DND-41 (cell line): ENCODE measurements at regions not wholly inside any gene's neighbourhood (a gene's known extent, or its start where the extent isn't known, plus 50 kb on each side); places are given as distances from the start of the nearest gene placed in this dataset.

Source experiments
- ATAC-seq: fragments of 200-7000 bp; cut with Tn5 transposase; 3 replicates; pipeline ENCODE4 v1.9.1; 2021; ENCODE audit warnings: low read depth; ENCODE audit not compliant: insufficient read depth
- DNase-seq: peaks from one replicate; pipeline ENCODE4 v3.0.0-alpha.2; 2020
- H2AFZ ChIP-seq: 2 replicates; pipeline ENCODE4 v1.6.0; 2012; ENCODE audit warnings: low read depth, low read length
- H3K27ac ChIP-seq: 2 replicates; pipeline ENCODE4 v1.5.1; 2012; ENCODE audit warnings: low read length, inconsistent platforms
- H3K27me3 ChIP-seq: fragments of 200-600 bp; sonication (generic); 2 replicates; pipeline ENCODE4 v1.6.0; 2012; ENCODE audit warnings: low read length, mild to moderate bottlenecking, inconsistent platforms; ENCODE audit not compliant: insufficient read depth, poor library complexity
- H3K36me3 ChIP-seq: 2 replicates; pipeline ENCODE4 v1.5.1; 2012; ENCODE audit warnings: low read length, inconsistent platforms; ENCODE audit not compliant: insufficient read depth
- H3K4me1 ChIP-seq: 2 replicates; pipeline ENCODE4 v1.5.1; 2012; ENCODE audit warnings: mild to moderate bottlenecking, low read length; ENCODE audit not compliant: insufficient read depth
- H3K4me2 ChIP-seq: 2 replicates; pipeline ENCODE4 v1.6.0; 2012; ENCODE audit warnings: mild to moderate bottlenecking, moderate library complexity, low read length, inconsistent platforms; ENCODE audit not compliant: insufficient read depth
- H3K4me3 ChIP-seq, 2 experiments: fragments of 200-600 bp in 1 of 2; shearing (Covaris generic) in 1 of 2; 2 replicates each; pipeline ENCODE4 v1.5.1; 2012 to 2016; ENCODE audit warnings: inconsistent platforms in 2 of 2, low read length in 2 of 2, mild to moderate bottlenecking in 2 of 2, low read depth in 1 of 2, moderate library complexity in 1 of 2
- H3K79me2 ChIP-seq: 2 replicates; pipeline ENCODE4 v1.6.0; 2012; ENCODE audit warnings: low read length, inconsistent platforms; ENCODE audit not compliant: insufficient read depth
- H3K9ac ChIP-seq: 2 replicates; pipeline ENCODE4 v1.6.0; 2012; ENCODE audit warnings: low read depth, mild to moderate bottlenecking, inconsistent platforms, low read length, moderate library complexity
- H3K9me3 ChIP-seq: 2 replicates; pipeline ENCODE4 v1.5.1; 2012; ENCODE audit warnings: low read length, moderate library complexity, mild to moderate bottlenecking, inconsistent platforms; ENCODE audit not compliant: insufficient read depth, severe bottlenecking
- H4K20me1 ChIP-seq: 2 replicates; pipeline ENCODE4 v1.6.0; 2012; ENCODE audit warnings: low read length; ENCODE audit not compliant: insufficient read depth
- EZH2 ChIP-seq: IDR thresholded peaks from 3 replicates; pipeline ENCODE4 v1.6.1; 2012; ENCODE audit warnings: borderline replicate concordance, low read depth, mild to moderate bottlenecking, moderate library complexity, low read length, inconsistent platforms; ENCODE audit not compliant: severe bottlenecking
- TF ChIP-seq, protein P1 (sequence below): IDR thresholded peaks from 2 replicates; pipeline ENCODE4 v1.5.1; 2012; ENCODE audit warnings: borderline replicate concordance, low read length, moderate library complexity, mild to moderate bottlenecking; ENCODE audit not compliant: poor library complexity, severe bottlenecking; ENCODE audit errors: extremely low read depth

DNA sequence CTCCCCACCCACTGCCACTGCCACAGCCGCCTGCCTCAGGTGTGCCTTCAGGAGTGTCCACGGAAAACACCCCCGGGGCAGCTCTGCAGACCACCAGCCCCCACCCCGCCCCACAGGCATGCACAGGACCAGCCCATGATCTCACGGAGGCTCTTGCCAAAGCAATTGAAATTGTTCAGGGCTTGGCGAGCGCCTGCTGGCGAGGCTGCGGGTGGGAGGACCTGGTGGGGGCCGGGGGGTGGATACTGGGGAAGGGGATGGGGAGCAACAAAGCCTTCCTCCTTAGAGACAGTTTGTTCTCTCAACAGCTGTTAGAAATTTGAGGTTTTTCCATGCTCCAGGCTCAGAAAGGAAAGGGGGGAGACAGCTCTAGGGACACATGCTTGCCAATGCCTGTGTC lies 274.7 kb downstream of the MN1 start:
- no peaks in the 10 kb centered on the region for H3K36me3 ChIP-seq
- H3K9ac ChIP-seq = no peak overlapping the region
- H3K9me3 ChIP-seq = no peaks in the 10 kb centered on the region
- H3K79me2 ChIP-seq = no peaks in the 10 kb centered on the region
- H3K4me3 ChIP-seq = no peak overlapping the region
- TF ChIP-seq EZH2 = no peak
- DNase-seq (no peak), ATAC-seq (no peak)
- no peaks in the 10 kb centered on the region for H4K20me1 ChIP-seq
- no peak overlapping the region for H3K27ac ChIP-seq
- no peaks in the 10 kb centered on the region for H3K4me1 ChIP-seq
- no peak overlapping the region for H3K4me2 ChIP-seq
- no peaks in the 10 kb centered on the region for H3K27me3 ChIP-seq
- H2AFZ ChIP-seq = no peak overlapping the region

DNA sequence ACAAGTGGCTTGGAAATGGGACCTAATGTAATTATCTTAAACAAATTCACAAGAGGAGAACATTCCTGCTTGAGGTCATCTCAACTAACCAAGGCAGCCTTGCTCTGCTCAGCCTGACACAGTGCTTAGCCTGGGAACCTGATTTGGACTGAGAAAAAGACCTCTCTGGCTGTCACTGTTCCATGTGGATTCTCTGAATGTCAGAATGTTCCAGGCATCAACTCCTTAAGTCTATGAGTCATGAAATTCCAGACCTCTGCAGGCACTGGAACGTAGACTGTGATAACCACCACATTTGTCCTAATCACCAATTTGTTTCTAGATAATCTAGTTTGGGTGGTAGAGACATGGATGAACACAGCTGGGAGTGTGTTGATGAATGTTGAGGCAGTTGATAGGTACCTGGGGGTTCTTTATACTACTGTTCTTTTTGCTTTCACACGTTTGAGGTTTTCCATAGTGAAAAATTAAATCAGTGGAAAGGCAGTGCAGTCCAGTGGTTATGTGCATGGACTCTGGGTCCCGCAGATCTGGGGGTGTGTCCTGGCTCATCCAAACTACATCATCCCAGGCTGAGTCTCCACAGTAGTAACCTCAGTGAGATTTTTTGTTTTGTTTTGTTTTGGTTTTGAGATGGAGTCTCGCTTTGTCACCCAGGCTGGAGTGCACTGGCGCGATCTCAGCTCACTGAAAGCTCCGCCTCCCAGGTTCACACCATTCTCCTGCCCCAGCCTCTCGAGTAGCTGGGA lies 269.6 kb downstream of the MN1 start:
- no peak for ATAC-seq
- no peaks in the 10 kb centered on the region for H4K20me1 ChIP-seq
- DNase-seq = no peak
- TF ChIP-seq, protein P1, sequence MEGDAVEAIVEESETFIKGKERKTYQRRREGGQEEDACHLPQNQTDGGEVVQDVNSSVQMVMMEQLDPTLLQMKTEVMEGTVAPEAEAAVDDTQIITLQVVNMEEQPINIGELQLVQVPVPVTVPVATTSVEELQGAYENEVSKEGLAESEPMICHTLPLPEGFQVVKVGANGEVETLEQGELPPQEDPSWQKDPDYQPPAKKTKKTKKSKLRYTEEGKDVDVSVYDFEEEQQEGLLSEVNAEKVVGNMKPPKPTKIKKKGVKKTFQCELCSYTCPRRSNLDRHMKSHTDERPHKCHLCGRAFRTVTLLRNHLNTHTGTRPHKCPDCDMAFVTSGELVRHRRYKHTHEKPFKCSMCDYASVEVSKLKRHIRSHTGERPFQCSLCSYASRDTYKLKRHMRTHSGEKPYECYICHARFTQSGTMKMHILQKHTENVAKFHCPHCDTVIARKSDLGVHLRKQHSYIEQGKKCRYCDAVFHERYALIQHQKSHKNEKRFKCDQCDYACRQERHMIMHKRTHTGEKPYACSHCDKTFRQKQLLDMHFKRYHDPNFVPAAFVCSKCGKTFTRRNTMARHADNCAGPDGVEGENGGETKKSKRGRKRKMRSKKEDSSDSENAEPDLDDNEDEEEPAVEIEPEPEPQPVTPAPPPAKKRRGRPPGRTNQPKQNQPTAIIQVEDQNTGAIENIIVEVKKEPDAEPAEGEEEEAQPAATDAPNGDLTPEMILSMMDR = no peak
- no peak for TF ChIP-seq EZH2
- H3K4me1 ChIP-seq = no peaks in the 10 kb centered on the region
- H3K27me3 ChIP-seq = no peaks in the 10 kb centered on the region
- H3K9me3 ChIP-seq = no peaks in the 10 kb centered on the region
- H3K4me2 ChIP-seq = no peak overlapping the region
- H3K79me2 ChIP-seq = no peaks in the 10 kb centered on the region
- H2AFZ ChIP-seq = no peak overlapping the region
- no peak overlapping the region for H3K27ac ChIP-seq
- no peaks in the 10 kb centered on the region for H3K36me3 ChIP-seq
- no peak overlapping the region for H3K9ac ChIP-seq
- H3K4me3 ChIP-seq = no peak overlapping the region

DNA sequence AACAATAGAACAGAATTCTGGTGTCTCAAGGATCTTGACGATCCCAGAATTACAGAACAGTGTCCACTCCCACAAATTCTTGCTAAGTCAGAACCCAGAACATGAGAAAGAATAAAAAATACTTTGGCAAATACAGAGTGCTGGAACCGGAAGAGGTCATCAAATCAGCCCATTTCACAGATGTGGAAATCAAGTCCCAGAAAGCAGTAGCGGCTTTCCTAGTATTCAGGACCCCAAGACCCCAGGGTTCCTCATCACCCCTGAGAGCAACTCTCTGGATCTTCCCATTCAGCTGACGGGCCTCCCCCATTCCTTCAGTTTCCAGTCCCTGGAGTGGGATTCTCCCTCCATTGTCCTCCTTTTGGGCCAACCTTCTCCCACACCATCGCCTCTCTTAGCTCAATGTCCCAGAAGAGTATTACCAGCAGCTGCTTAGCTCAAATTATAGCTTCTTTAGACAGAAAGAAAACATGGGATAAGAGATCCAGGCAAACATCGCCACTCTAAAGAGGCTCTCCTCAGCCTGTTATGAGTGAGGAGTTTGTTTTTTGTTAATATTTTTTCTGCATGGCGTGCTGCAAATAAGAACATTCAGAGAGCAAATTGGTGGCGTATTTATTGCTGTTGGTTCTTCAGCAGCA lies 268.3 kb downstream of the MN1 start:
- Histone ChIP-seq H3K4me2 (no peak overlapping the region), H3K9me3 (no peaks in the 10 kb centered on the region), H3K36me3 (no peaks in the 10 kb centered on the region), H4K20me1 (no peaks in the 10 kb centered on the region), H3K27me3 (no peaks in the 10 kb centered on the region), H3K4me1 (no peaks in the 10 kb centered on the region), H2AFZ (no peak overlapping the region), H3K79me2 (no peaks in the 10 kb centered on the region), H3K9ac (no peak overlapping the region), H3K4me3 (no peak overlapping the region), H3K27ac (no peak overlapping the region)
- no peak for ATAC-seq
- TF ChIP-seq, protein P1 = no peak
- no peak for TF ChIP-seq EZH2
- no peak for DNase-seq

DNA sequence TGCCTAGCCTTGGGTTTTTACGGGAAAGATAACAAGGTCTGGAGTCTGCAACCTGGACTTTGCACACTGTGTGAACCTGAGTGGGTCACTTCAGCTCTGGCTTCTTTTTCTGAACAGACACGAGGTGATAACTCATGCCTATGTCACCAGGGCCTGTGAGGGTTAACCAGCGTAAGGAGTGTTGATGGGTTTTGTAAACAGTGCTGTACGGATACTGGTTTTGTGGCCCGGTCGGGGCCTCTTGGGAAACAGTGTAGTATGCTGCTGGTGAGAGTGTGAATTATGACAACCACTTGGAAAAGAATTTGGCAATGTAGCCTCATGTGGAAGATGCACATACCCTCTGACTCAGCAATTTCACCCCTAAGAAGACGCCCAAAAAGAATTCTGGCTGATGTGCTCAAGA lies 266.8 kb downstream of the MN1 start:
- H3K27me3 ChIP-seq = no peaks in the 10 kb centered on the region
- H3K36me3 ChIP-seq = no peaks in the 10 kb centered on the region
- H4K20me1 ChIP-seq = no peaks in the 10 kb centered on the region
- H2AFZ ChIP-seq = no peak overlapping the region
- H3K9me3 ChIP-seq = no peaks in the 10 kb centered on the region
- no peak overlapping the region for H3K4me2 ChIP-seq
- DNase-seq (no peak), ATAC-seq (no peak)
- no peak overlapping the region for H3K9ac ChIP-seq
- H3K79me2 ChIP-seq = no peaks in the 10 kb centered on the region
- TF ChIP-seq, protein P1 = no peak
- TF ChIP-seq EZH2 = no peak
- H3K4me1 ChIP-seq = no peaks in the 10 kb centered on the region
- H3K27ac ChIP-seq = no peak overlapping the region
- H3K4me3 ChIP-seq = no peak overlapping the region
